Stimulated activated CD4-positive, alpha-beta T cell treated with anti-CD3 and anti-CD28 coated beads, Interleukin-2, amount 100 ng/mL, for 48 hours (primary cell): ENCODE measurements at regions not wholly inside any gene's neighbourhood (a gene's known extent, or its start where the extent isn't known, plus 50 kb on each side); places are given as distances from the start of the nearest gene placed in this dataset.
"Not testable (repeated sequence)": the region's sequence is repeated elsewhere in the genome, so short reads cannot be mapped to it uniquely, and the experiment has no call there.

Experiments
- DNase-seq, 2 donors: peaks; one replicate each; pipeline ENCODE4 v3.0.0-alpha.2; 2020

GRCh38 chr7:53413021-53413420 lies 377.6 kb downstream of the POM121L12 start:
- DNase-seq: no peak

- no peak for DNase-seq
These were observed 380.4 kb downstream of the POM121L12 start for GRCh38 chr7:53415816-53416215.

- no peak for DNase-seq
These were observed 383.5 kb downstream of the POM121L12 start for GRCh38 chr7:53418834-53419482.

GRCh38 chr7:53420550-53420949 lies 385.1 kb downstream of the POM121L12 start:
- no peak for DNase-seq

GRCh38 chr7:53422291-53422690 lies 386.9 kb downstream of the POM121L12 start:
- no peak for DNase-seq

- no peak for DNase-seq
These were observed 390.8 kb downstream of the POM121L12 start for GRCh38 chr7:53426145-53426750.

GRCh38 chr7:53428045-53428444 lies 392.6 kb downstream of the POM121L12 start:
- DNase-seq: no peak

- DNase-seq: no peak
These were observed 396.5 kb downstream of the POM121L12 start for GRCh38 chr7:53431901-53432300.

GRCh38 chr7:53437336-53437735 lies 401.9 kb downstream of the POM121L12 start:
- no peak for DNase-seq

GRCh38 chr7:53446170-53446569 lies 410.7 kb downstream of the POM121L12 start:
- DNase-seq: no peak

GRCh38 chr7:53458636-53459035 lies 423.2 kb downstream of the POM121L12 start:
- DNase-seq: no peak

- DNase-seq: no peak
These were observed 430.9 kb downstream of the POM121L12 start for GRCh38 chr7:53466371-53466770.

- no peak for DNase-seq
These were observed 435.0 kb downstream of the POM121L12 start for GRCh38 chr7:53470336-53470970.

- no peak for DNase-seq
These were observed 437.9 kb downstream of the POM121L12 start for GRCh38 chr7:53473371-53473770.

GRCh38 chr7:53475776-53476175 lies 440.3 kb downstream of the POM121L12 start:
- no peak for DNase-seq

- no peak for DNase-seq
These were observed 441.1 kb downstream of the POM121L12 start for GRCh38 chr7:53476566-53476965.

- DNase-seq: no peak
These were observed 449.9 kb downstream of the POM121L12 start for GRCh38 chr7:53485354-53485753.

GRCh38 chr7:53491051-53491450 lies 455.6 kb downstream of the POM121L12 start:
- DNase-seq: no peak

GRCh38 chr7:53495181-53495580 lies 459.7 kb downstream of the POM121L12 start:
- not testable (repeated sequence) for DNase-seq

GRCh38 chr7:53500076-53500475 lies 464.6 kb downstream of the POM121L12 start:
- DNase-seq: no peak

- no peak for DNase-seq
These were observed 469.5 kb downstream of the POM121L12 start for GRCh38 chr7:53504914-53505313.

- no peak for DNase-seq
These were observed 482.9 kb downstream of the POM121L12 start for GRCh38 chr7:53518319-53518718.

- no peak for DNase-seq
These were observed 485.4 kb downstream of the POM121L12 start for GRCh38 chr7:53520841-53521240.

- no peak for DNase-seq
These were observed 486.3 kb downstream of the POM121L12 start for GRCh38 chr7:53521638-53522184.
